ENCODE measurements at regions not wholly inside any gene's neighbourhood (a gene's known extent, or its start where the extent isn't known, plus 50 kb on each side); places are given as distances from the start of the nearest gene placed in this dataset.
A peak's percentile ranks its signal among the peaks of the same experiment; 100 is the strongest.
"Not testable (repeated sequence)": the region's sequence is repeated elsewhere in the genome, so short reads cannot be mapped to it uniquely, and the experiment has no call there.

DNA sequence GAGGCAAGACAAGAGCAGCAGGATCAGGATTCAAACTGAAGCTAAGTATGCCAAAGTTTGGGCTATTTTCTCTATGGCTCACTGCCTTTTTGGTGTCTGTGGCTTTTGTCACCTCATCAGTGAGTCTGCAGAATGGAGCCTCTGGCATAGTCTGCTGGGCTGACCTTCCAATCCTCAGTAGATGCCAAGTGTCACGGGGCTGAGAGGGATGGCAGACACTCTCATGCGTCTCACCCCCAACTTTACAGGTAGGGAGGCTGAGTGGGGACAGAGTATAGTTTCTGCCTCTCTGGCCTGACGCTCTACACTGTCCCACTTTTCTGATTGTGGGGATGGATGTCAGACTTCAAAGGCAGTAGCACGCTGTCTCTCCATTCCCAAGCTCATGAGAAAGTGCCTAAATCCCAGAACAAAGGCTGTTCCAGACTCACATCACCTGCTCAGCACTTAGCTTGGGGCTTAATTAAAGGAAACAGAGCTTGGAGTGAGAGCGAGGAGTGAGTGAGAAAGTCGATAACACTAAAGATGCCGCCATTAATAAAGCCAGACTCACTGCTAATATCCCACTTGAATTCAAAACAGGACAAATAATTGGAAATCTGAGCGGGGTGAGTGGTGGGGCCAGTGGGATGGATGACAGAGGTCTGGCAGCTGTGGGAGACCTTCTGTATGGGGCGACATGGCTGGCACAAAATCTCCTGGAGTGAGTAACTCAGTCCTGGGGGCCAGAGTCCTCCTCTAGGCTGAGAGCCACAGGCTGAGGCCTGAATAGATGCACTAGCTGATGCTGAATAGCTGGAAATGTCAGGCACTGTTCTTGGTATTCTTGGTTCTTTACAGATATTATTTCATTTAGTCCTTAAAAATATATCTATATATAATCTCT, 78.4 kb upstream of the MRPS22 start:
- intact Hi-C loops (cut with DNase I): no loop called here
- no peak for DNase-seq

DNA sequence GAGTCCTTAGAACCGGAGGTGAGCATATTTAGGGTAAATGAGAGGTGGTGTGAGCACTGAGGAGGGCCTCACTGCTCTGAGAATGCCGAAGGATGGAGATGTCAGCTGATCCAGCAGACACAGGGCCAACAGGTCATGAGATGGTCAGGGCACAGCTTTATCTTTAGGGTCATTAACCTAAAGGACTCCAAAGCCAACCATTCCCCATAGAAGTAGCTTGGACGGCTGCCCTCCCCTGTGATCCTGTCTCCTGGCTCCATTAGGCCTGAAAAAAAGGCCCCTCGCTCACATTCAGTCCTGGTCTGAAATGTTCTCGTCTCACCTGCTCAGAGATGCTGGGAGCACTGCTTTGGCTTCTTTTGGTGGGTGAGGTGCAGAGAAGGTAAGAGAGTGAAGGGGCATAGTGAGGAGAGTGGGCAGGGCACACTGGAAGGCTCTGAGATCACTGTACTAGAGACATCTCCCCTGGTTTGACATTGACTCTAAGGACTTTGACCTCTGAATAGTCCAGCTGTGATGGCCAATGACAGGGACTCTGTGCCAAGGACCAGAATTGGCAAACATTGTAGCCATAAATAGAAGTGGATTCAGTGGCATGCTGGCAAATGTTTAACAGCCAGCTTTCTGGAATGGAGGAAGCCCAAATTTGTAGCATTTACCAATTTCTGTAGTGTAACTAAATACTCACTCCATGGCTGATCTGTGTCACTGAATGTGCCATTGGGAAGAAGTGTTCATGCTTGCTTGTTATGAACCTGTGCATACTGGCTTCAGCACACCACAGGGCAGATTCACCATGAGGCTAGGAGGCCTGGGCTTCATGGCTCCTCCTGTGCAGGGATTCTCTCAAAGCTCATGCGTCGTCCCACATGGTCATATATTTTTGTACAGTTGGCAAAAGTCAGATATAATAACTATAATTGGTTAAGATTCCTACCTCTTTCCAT, 76.2 kb upstream of the MRPS22 start:
- no peak for DNase-seq
- intact Hi-C loops (cut with DNase I): no loop called here

DNA sequence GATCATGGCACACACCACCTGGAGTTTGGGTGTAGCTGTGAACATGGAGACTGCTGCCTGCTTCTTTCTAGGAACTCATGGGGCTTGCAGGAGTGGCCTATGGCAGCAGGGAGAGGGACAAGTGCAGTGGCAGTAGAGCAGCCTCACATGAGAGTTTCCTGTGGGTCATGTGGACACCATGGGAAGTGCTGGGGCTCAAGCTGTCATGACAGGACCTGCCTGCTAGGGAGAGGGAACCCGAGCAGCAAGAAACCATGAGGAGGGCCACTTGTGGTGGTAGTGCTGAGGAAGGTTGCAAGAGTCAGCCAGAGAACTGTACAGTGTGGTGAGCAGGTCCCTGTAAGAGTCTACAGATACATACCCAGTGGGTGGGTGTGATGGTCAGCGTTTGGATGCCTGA, 73.8 kb upstream of the MRPS22 start:
- intact Hi-C loops (cut with DNase I): no loop called here
- DNase-seq: no peak

DNA sequence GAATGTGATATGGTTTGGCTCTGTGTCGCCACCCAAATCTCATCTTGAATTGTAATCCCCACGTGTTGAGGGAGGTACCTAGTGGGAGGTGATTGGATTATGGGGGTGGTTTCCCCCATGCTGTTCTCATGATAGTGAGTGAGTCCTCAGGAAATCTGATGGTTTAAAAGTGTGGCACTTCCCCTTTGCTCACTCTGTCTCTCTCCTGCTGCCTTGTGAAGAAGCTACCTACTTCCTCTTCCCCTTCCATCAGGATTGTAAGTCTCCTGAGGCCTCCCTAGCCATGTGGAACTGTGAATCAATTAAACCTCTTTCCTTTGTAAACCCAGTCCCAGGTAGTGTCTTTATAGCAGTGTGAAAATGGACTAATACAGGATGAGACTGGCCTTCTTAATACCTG, 73.2 kb upstream of the MRPS22 start:
- DNase-seq; intact Hi-C loops (cut with DNase I): not testable (repeated sequence)

DNA sequence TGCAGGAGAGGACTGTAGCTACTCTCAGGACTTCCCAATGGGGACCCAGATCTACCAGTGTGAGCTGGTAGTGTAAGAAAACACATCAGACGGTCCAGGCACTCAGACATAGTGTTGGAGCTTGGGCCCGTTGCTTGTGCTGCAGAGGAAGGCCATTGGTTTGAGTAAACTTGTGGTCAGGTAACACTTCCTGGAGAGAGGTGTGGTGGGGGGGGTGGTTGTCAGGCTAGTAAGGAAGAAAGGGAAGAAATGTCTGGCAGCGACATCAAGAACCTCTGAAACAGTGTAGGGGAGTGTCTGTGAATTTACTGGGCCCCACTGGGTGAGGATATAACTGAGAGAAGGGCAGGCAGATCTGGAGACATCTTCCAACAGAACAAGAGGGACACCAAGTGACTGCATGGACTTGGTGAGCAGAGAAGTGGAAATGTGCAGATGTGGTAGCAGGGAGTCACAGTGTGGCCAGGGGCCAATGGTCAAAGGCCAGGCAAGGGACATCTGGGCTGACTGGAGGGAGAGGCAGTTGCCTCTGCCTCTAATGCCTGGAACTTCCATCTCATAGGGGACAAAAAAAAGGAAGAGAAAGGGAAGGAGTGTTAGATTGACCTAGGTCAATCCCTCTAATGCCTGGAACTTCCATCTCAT, 63.7 kb upstream of the MRPS22 start:
- intact Hi-C loops (cut with DNase I): no loop called here
- peak in 1 of 10 donors; percentile 77 for DNase-seq

DNA sequence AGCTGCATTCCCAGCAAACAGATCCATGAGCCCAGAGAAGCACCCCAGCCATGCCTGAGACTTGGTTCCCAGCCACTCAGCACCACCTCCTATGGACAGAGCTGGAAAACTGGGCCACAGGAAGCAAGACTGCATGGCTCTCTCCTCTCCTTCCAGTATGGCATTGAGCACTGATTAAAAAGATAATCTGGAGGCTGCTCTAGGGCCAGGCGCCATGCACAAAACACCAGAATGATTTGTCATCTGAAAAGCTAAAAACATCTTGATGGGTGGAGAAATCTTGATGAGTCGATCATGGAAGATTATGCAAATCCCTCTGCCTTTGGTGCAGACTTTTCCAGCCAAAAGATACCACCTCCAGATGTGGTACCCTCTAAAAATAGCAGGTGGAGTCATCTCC, 62.7 kb upstream of the MRPS22 start:
- intact Hi-C loops (cut with DNase I): no loop called here
- peak in 1 of 10 donors; percentile 73 for DNase-seq

DNA sequence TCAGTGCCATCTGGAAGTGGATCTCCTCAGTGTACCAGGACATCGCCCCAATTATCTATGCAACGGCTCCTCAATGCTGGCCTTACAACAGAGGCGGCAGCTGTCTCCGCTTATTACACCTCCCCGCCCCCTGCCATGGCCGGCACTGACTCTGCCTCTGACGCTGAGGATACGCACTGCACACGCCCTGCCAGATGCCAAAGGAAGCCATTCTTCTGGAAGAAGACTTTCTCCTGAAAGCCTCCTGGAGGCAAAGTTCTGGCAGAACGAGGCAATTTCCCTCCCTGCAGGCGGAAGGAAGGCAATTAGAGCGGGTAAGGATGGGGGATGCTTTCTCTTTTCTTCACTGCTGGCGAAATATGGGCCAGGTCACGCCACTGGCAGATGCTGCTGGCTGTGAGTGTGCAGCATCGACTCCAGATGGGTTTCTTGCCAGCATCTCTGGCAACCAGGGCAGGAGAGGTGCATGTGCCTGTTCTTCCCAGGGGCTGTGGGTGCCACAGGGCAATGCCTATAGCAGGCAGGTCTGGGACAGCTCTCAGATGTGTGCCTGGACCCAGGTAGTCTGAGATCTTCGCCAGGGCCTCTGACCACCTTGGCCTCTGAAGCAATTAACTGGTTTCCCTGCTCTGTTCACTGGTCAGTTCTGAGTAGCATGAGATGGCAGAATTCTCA, 62.2 kb upstream of the MRPS22 start:
- intact Hi-C loops (cut with DNase I): no loop called here
- peak in 8 of 10 donors; percentile 11 to 92 (median 45) for DNase-seq

DNA sequence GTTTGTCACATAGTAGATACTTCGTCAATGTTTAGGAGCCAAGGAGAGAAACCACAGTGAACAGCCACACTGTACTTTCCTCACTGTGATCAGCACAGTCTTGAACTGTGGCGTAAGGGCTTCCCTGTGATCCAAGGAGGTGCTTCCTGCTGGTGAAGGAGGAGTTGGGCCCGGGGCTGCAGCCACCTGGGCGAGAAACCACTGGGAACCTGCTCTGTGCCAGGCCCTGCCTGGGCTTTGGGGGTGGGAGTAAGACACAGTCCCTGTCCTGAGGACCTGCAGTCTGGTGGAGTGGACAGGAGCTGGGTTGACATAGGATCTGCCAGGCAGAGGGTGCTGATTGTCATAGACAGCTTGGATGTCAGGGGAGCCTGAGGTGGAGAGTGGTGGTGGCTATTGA, 60.5 kb upstream of the MRPS22 start:
- intact Hi-C loops (cut with DNase I): no loop called here
- DNase-seq: peak in 1 of 10 donors; percentile 67

DNA sequence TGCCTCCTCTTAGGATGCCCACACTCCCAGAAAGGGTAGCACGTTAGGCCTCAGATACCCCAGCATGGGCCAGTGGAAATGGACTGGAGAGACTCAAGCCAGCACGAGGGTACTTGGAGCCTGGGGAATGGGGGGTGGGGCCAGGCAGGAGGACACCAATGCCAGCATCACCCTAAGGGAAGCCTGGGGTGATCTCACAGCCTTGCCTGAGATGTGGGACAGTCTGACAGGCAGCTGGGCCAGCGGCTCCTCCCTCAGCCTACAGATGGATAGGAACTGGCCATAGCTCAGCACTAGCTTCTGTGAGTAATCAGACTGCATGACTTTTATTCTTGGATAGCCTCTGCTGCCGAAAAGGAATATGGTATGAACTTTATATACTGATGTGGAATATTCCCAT, 59.6 kb upstream of the MRPS22 start:
- intact Hi-C loops (cut with DNase I): no loop called here
- DNase-seq: peak in 5 of 10 donors; percentile 25 to 91 (median 43)

DNA sequence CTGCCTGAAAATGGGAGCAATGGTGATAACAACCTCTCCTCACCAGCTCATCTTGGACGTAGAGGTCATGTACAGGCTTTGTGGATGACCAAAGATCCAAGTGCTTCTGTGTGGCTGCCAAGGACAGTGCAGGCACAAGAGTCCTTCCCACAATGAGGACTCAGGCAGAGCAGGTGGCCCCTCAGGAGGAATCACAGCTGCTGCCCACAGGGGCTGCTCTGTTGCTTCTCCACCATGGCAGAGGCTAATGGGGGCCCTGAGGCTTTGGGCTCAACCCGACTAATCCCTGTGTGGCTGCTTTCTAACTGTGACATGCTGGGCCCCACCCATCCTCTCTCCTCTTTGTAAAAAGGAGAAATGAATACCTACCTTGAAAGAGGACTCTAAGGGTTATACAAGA, 58.1 kb upstream of the MRPS22 start:
- intact Hi-C loops (cut with DNase I): no loop called here
- peak in 1 of 10 donors; percentile 50 for DNase-seq

DNA sequence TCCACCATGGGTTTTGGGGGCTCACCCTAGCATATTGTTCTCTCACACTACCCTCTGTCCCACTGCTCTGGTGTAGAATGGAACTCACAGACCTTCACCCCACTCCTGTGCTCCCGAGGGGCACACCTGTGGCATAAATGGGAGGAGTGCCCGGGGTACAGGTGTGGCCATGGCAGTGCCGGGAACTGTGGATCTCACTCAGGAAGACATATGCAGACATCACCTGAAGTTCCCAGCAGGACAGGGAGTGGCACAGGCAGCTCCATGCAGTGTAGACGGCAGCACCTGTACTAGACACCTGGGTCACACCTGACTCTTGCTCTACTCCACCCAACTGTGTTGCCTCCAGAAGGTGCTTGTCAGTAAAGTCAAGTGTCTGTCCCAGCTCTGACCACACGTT, 57.6 kb upstream of the MRPS22 start:
- intact Hi-C loops (cut with DNase I): no loop called here
- no peak for DNase-seq

DNA sequence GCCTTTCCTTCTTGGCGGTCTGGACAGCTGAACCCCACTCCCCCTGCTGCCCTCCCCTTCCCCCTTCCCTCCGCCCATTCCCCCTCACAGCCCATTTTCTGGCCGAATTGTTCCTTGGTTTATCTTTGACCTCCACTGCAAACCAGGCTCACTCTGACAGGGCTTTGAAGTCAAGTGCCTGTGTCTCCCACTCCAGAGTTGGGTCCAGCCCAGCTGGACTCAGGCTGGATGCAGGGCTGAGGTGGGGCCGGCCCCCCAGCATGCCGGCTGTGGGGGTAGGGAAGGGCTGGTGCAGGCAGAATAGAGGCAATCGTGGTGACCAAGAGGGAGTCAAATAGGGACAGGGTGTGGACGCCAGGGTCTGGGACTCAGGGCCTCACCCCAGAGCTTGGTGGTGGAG, 57.0 kb upstream of the MRPS22 start:
- intact Hi-C loops (cut with DNase I): no loop called here
- peak in 1 of 10 donors; percentile 46 for DNase-seq

DNA sequence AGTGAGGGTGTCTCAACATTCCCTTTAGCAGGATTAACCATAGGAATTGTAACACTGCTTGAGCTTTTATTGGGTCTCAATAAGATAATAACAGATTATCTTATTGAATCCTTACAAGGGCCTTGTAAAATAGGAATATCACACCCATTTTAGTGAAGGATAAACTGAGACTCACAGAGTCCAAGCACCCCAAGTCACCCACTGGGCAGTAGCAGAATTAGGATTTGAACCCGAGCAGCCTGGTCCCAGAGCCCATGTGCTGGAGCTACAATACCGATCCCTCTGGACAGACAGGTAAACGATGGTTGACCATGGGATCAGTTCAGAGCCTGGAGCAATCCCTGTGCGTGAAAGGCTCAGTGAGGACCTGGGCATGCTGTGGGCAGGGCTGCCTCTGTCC, 56.3 kb upstream of the MRPS22 start:
- DNase-seq: peak in 1 of 10 donors; percentile 59
- intact Hi-C loops (cut with DNase I): no loop called here

DNA sequence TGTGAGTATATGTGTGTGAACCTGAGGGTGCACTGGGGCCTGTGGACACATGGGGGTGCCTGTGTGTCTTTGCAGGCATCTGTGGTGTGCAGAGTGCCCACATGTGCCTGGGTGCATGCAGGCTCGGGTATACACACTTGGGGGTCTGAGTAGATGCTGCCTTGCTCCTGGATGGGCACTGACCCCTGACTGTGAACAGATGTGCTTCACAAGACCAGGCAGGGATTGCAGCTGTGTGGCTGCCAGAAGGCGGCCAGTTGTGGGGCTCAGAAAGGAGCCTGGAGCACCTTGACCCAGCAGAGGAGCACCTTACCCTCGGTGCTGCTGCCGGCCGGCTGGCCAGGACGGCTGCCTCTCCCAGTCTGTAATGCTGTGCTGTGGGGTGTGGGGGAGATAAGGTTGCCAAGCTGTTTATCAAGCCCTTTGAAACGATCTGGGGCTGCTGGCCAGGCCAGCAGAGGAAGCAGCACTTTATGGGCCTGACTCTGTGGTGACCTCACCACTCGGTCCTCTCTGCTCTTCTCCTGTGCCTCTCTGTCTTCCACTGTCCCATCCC, 55.5 kb upstream of the MRPS22 start:
- peak in 1 of 10 donors; percentile 76 for DNase-seq
- intact Hi-C loops (cut with DNase I): no loop called here

DNA sequence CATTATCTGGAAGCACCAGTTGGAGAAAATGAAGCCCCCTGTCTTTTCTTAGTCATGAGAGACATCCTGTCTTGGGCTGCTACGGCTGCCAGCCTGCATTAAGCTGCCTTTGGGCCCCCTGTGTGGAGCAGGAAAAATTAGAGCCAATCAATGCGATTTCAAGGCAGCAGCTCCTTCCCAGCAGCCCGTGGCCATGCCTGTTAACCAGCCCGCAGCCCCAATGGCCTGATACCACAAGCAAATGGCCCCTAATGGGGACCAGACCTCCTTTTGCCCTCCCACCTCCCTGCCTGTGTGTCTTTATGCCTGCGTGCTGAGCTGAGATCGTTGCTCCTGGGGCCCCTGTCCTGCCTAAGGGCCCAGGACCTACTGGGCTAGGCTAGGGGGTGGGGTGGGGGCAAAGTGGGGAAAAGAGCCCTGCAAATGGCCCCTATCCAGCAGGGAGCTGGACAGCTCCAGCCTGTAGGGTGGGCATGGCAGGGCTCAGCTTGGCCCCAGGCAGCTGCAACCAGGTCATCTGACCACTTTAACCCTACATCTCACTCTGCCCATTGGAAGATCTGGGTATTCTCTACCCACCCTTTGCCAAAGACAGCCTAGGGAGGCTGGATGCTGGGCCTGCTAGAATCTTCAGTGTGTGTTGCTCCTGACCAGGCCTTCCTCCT, 53.8 kb upstream of the MRPS22 start:
- intact Hi-C loops (cut with DNase I): no loop called here
- DNase-seq: peak in 1 of 10 donors; percentile 50

DNA sequence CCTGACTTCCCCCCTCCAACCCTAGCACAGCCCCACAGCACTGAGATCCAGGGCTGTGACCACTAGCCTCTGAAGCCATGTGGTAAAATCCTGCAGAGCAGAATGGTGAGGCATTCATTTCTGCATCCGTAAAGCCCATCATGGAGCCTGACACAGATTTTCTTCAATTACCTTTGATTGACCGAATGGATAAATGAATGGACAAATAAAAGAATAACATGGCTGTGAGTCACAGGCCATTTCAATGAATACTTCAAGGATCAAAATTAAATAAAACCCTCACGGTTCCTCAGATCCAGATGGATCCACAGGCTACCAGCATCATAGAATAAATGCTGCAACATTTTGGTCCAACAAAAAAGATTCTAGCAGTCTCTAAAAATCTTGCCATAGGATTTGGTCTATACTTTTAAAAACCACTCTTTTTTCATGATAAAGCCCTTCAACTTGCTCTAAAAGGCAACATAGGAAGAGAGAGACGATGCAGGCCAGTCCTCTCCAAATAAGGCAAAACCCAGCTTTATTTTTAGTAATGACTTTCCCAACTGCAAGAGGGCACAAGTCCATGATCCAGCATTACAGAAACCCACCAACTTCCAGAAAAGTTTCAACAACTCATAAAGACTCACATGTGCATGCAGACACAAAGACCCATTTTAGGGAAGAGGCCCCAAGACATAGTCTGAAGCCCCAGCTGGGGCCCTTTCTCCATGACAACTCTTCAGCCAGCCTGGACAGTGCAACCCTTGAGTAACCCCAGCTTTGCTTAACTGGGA, 52.4 kb upstream of the MRPS22 start:
- peak in 1 of 10 donors; percentile 22 for DNase-seq
- intact Hi-C loops (cut with DNase I): no loop called here

DNA sequence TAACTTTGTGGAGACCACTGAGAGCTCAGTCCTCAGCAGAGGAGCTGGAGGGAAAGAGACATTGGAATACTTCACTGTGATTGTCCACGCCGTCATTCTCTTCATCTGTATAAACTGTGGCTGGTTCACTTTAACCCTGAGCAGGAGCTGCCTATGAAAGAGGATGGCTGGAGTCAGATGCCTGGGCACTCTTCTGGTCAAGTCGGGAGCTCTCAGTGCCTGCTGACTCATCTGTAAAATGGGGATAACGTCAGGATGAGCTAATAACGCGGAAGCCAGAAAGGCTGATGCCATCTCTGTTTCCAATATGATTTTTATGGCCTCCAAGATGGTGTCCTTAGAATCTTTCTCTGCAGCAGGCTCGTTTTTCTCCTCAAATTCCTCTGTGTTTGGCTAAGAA, 51.6 kb upstream of the MRPS22 start:
- intact Hi-C loops (cut with DNase I): no loop called here
- DNase-seq: peak in 1 of 10 donors; percentile 35

All from posterior cingulate gyrus (tissue), 11 donors.